Muscle layer of duodenum (tissue), 2 donors: ENCODE measurements at regions not wholly inside any gene's neighbourhood (a gene's known extent, or its start where the extent isn't known, plus 50 kb on each side); places are given as distances from the start of the nearest gene placed in this dataset.

ENCODE experiments used
- H3K27ac ChIP-seq: one replicate; pipeline ENCODE4 v1.7.0; 2013; ENCODE audit warnings: mild to moderate bottlenecking, low read length
- H3K27me3 ChIP-seq: one replicate; pipeline ENCODE4 v1.7.0; 2013; ENCODE audit warnings: low read depth, mild to moderate bottlenecking, control low read depth, low read length
- H3K36me3 ChIP-seq, 2 donors: one replicate each; pipeline ENCODE4 v1.7.0; 2013; ENCODE audit warnings: low read length in 2 of 2, control low read depth in 1 of 2, mild to moderate bottlenecking in 1 of 2; ENCODE audit not compliant: insufficient read depth in 2 of 2, control insufficient read depth in 1 of 2
- H3K4me1 ChIP-seq, 2 donors: one replicate each; pipeline ENCODE4 v1.7.0; 2013; ENCODE audit warnings: low read length in 2 of 2, mild to moderate bottlenecking in 2 of 2, control low read depth in 1 of 2, moderate library complexity in 1 of 2; ENCODE audit not compliant: insufficient read depth in 2 of 2, control insufficient read depth in 1 of 2
- H3K4me3 ChIP-seq, 2 donors: one replicate each; pipeline ENCODE4 v1.7.0; 2013; ENCODE audit warnings: low read length in 2 of 2, low read depth in 1 of 2, mild to moderate bottlenecking in 1 of 2
- H3K9me3 ChIP-seq, 2 donors: one replicate each; pipeline ENCODE4 v1.7.0; 2013; ENCODE audit warnings: low read length in 2 of 2, control low read depth in 1 of 2, mild to moderate bottlenecking in 1 of 2; ENCODE audit not compliant: control insufficient read depth in 1 of 2
- donor health status: healthy.

DNA sequence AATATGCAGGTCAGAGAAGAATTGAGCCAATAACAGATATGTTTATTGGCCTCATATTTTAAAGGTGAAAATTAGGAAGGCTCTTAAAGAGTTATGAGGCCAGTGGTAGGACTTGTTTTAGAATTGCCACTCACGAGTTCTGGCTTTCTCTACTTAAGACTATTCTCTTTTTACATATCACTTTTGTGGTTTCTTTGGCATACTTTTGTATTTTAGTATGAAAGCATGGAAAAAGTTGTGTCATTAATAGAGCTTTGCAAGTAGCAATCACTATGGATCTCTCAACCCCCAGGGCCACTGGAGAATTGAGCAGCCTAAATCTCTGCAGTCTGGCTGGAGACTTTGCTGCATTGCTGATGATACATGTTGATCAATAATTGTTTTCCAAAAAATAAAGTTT lies 64.6 kb upstream of the SOX21 start:
- H3K9me3 ChIP-seq: no peaks in the 10 kb centered on the region
- H3K27me3 ChIP-seq: no peaks in the 10 kb centered on the region
- H3K4me1 ChIP-seq: no peaks in the 10 kb centered on the region
- H3K4me3 ChIP-seq: no peak overlapping the region
- H3K27ac ChIP-seq: no peak overlapping the region
- H3K36me3 ChIP-seq: no peaks in the 10 kb centered on the region

DNA sequence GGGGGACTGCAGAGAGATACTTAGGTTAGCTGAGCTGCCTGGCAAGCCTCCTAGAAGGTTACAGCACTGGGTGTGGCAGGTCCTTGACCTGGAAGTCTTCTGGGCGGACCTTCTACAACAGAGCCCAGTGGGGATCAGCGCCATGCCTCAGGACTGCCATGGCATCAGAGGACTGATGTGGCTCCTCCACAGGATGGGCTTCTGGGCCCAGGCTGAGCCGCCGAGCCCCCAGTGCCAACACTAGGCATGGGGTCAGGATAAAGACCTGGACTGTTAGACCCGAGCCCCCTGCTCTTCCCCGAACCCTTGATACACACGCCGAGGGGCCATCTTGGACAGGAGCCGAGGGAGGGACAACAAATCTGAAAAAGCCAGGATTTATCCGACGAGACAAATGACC lies 64.0 kb upstream of the SOX21 start:
- Histone ChIP-seq H3K9me3 (no peaks in the 10 kb centered on the region), H3K27me3 (no peaks in the 10 kb centered on the region), H3K36me3 (no peaks in the 10 kb centered on the region), H3K4me1 (no peaks in the 10 kb centered on the region), H3K27ac (no peak overlapping the region), H3K4me3 (no peak overlapping the region)

- Histone ChIP-seq H3K4me3 (no peak overlapping the region), H3K27me3 (no peaks in the 10 kb centered on the region), H3K4me1 (no peaks in the 10 kb centered on the region), H3K9me3 (no peaks in the 10 kb centered on the region), H3K27ac (no peak overlapping the region), H3K36me3 (no peaks in the 10 kb centered on the region)
Measured at GRCh38 chr13:94765814-94766213, 53.5 kb upstream of the SOX21 start.

DNA sequence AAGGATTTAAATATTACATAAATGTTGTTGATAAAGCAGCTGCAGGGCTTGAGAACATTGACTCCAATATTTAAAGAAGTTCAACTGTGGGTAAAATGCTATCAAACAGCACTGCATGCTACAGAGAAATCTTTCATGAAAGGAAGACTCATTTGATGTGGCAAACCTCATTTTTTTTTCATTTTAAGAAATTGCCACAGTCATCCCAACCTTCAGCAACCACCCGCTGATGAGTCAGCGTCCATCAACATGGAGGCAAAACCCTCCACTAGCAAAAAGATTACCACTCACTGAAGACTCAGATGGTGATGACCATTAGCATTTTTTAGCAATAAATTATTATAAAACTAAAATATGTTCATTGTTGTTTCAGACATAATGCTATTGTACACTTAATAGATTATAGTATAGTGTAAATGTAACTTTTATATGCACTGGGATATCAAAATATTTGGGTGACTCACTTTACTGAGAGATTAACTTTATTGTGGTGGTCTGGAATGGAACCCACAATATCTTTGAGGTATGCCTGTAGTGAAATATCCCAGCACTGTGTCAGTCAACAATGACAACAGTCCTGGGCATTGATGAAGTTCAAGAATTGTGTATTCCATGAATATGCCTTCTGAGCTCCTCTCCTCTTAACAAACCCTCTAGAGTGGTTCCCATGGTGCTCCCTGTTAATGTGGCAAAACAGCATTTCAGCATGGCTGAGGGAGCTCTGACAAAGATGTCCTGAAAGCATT lies 52.4 kb upstream of the SOX21 start:
- H3K4me1 ChIP-seq: no peaks in the 10 kb centered on the region
- no peak overlapping the region for H3K4me3 ChIP-seq
- H3K27ac ChIP-seq: no peak overlapping the region
- no peaks in the 10 kb centered on the region for H3K27me3 ChIP-seq
- no peaks in the 10 kb centered on the region for H3K9me3 ChIP-seq
- no peaks in the 10 kb centered on the region for H3K36me3 ChIP-seq
